Karpas-422 (cell line): ENCODE measurements at regions not wholly inside any gene's neighbourhood (a gene's known extent, or its start where the extent isn't known, plus 50 kb on each side); places are given as distances from the start of the nearest gene placed in this dataset.

ENCODE experiments used
- DNase-seq: peaks from one replicate; pipeline ENCODE4 v3.0.0-alpha.2; 2015
- H2AFZ ChIP-seq: fragments of 200-600 bp; sonication (generic); 2 replicates; pipeline ENCODE4 v1.6.1; 2014; ENCODE audit warnings: antibody characterized with exemption, low read length, mixed read lengths
- H3K27ac ChIP-seq: fragments of 200-600 bp; sonication (generic); 2 replicates; pipeline ENCODE4 v1.5.1; 2014; ENCODE audit warnings: mild to moderate bottlenecking, low read length, moderate library complexity
- H3K27me3 ChIP-seq: fragments of 200-600 bp; sonication (generic); 2 replicates; pipeline ENCODE4 v1.6.1; 2014; ENCODE audit warnings: low read length, mixed read lengths
- H3K36me3 ChIP-seq: fragments of 200-600 bp; sonication (generic); 2 replicates; pipeline ENCODE4 v1.6.1; 2014; ENCODE audit warnings: low read length, mixed read lengths; ENCODE audit not compliant: insufficient read depth
- H3K4me1 ChIP-seq: fragments of 200-600 bp; sonication (generic); 2 replicates; pipeline ENCODE4 v1.6.1; 2014; ENCODE audit warnings: mild to moderate bottlenecking, low read length, mixed read lengths
- H3K4me2 ChIP-seq: fragments of 200-600 bp; sonication (generic); 2 replicates; pipeline ENCODE4 v1.6.1; 2014; ENCODE audit warnings: low read length, low read depth, mild to moderate bottlenecking; ENCODE audit not compliant: poor library complexity, severe bottlenecking
- H3K4me3 ChIP-seq: fragments of 200-600 bp; sonication (generic); 2 replicates; pipeline ENCODE4 v1.5.1; 2014; ENCODE audit warnings: mild to moderate bottlenecking, antibody characterized with exemption, low read length, mixed read lengths
- H3K79me2 ChIP-seq: fragments of 200-600 bp; sonication (generic); 2 replicates; pipeline ENCODE4 v1.6.1; 2014; ENCODE audit warnings: mild to moderate bottlenecking, low read length, mixed read lengths
- H3K9ac ChIP-seq: fragments of 200-600 bp; sonication (generic); 2 replicates; pipeline ENCODE4 v1.6.0; 2014; ENCODE audit warnings: low read length
- H3K9me2 ChIP-seq: fragments of 200-600 bp; sonication (generic), shearing (Covaris generic); replicated peaks from 2 replicates; pipeline ENCODE4 v1.6.0; 2014; ENCODE audit warnings: mild to moderate bottlenecking, low read length, moderate library complexity; ENCODE audit not compliant: insufficient read depth
- H3K9me3 ChIP-seq: fragments of 300-700, 200-600 bp; sonication (generic); 2 replicates; pipeline ENCODE4 v1.6.1; 2014; ENCODE audit warnings: low read length, mixed read lengths
- H4K20me1 ChIP-seq: fragments of 200-600 bp; sonication (generic); 2 replicates; pipeline ENCODE4 v1.6.1; 2014; ENCODE audit warnings: mild to moderate bottlenecking, antibody characterized with exemption, low read length, low read depth; ENCODE audit not compliant: insufficient read depth

GRCh38 chr1:208593306-208594006 lies 349.3 kb upstream of the PLXNA2 start:
- no peak for DNase-seq
- no peaks in the 10 kb centered on the region for H3K36me3 ChIP-seq
- H3K27ac ChIP-seq, result no peak overlapping the region
- H3K9me3 ChIP-seq, result no peaks in the 10 kb centered on the region
- no peak overlapping the region for H3K4me3 ChIP-seq
- H2AFZ ChIP-seq, result no peak overlapping the region
- no peak overlapping the region for H3K9ac ChIP-seq
- H3K79me2 ChIP-seq, result no peaks in the 10 kb centered on the region
- no peaks in the 10 kb centered on the region; the same call in 1 of the 2 replicates for H3K27me3 ChIP-seq
- H3K4me2 ChIP-seq, result no peak overlapping the region
- H3K9me2 ChIP-seq, result no peaks in the 10 kb centered on the region
- no peaks in the 10 kb centered on the region for H4K20me1 ChIP-seq
- H3K4me1 ChIP-seq, result no peaks in the 10 kb centered on the region

GRCh38 chr1:208595236-208595635 lies 351.1 kb upstream of the PLXNA2 start:
- Histone ChIP-seq H3K4me1 (no peaks in the 10 kb centered on the region), H3K9me2 (no peaks in the 10 kb centered on the region), H3K4me2 (no peak overlapping the region), H3K27me3 (no peaks in the 10 kb centered on the region; the same call in 1 of the 2 replicates), H3K4me3 (no peak overlapping the region), H3K27ac (no peak overlapping the region), H2AFZ (no peak overlapping the region), H3K79me2 (no peaks in the 10 kb centered on the region), H3K9me3 (no peaks in the 10 kb centered on the region), H3K9ac (no peak overlapping the region), H3K36me3 (no peaks in the 10 kb centered on the region), H4K20me1 (no peaks in the 10 kb centered on the region)
- no peak for DNase-seq

- no peak overlapping the region for H3K4me3 ChIP-seq
- H3K4me1 ChIP-seq, result no peaks in the 10 kb centered on the region
- H2AFZ ChIP-seq, result no peak overlapping the region
- no peaks in the 10 kb centered on the region for H3K9me3 ChIP-seq
- H3K79me2 ChIP-seq, result no peaks in the 10 kb centered on the region
- no peak overlapping the region for H3K9ac ChIP-seq
- H3K9me2 ChIP-seq, result no peaks in the 10 kb centered on the region
- H3K36me3 ChIP-seq, result no peaks in the 10 kb centered on the region
- DNase-seq, result no peak
- H3K27me3 ChIP-seq, result no peaks in the 10 kb centered on the region; the same call in 1 of the 2 replicates
- H4K20me1 ChIP-seq, result no peaks in the 10 kb centered on the region
- no peak overlapping the region for H3K4me2 ChIP-seq
- no peak overlapping the region for H3K27ac ChIP-seq
Measured at GRCh38 chr1:208595745-208596144, 351.6 kb upstream of the PLXNA2 start.

GRCh38 chr1:208597571-208597970 lies 353.4 kb upstream of the PLXNA2 start:
- Histone ChIP-seq H4K20me1 (no peaks in the 10 kb centered on the region), H3K4me3 (no peak overlapping the region), H3K27me3 (no peaks in the 10 kb centered on the region; the same call in 1 of the 2 replicates), H3K79me2 (no peaks in the 10 kb centered on the region), H3K27ac (no peak overlapping the region), H3K9ac (no peak overlapping the region), H3K9me2 (no peaks in the 10 kb centered on the region), H3K36me3 (no peaks in the 10 kb centered on the region), H2AFZ (no peak overlapping the region), H3K4me2 (no peak overlapping the region), H3K4me1 (no peaks in the 10 kb centered on the region), H3K9me3 (no peaks in the 10 kb centered on the region)
- DNase-seq, result no peak

GRCh38 chr1:208598021-208598420 lies 353.8 kb upstream of the PLXNA2 start:
- no peaks in the 10 kb centered on the region for H3K4me1 ChIP-seq
- no peaks in the 10 kb centered on the region for H4K20me1 ChIP-seq
- no peaks in the 10 kb centered on the region for H3K36me3 ChIP-seq
- no peaks in the 10 kb centered on the region for H3K9me2 ChIP-seq
- H3K9me3 ChIP-seq, result no peaks in the 10 kb centered on the region
- H3K27ac ChIP-seq, result no peak overlapping the region
- no peak for DNase-seq
- H3K27me3 ChIP-seq, result no peaks in the 10 kb centered on the region; the same call in 1 of the 2 replicates
- no peak overlapping the region for H3K4me3 ChIP-seq
- no peak overlapping the region for H3K4me2 ChIP-seq
- no peak overlapping the region for H2AFZ ChIP-seq
- no peaks in the 10 kb centered on the region for H3K79me2 ChIP-seq
- no peak overlapping the region for H3K9ac ChIP-seq

- H2AFZ ChIP-seq, result no peak overlapping the region
- H3K9me2 ChIP-seq, result no peaks in the 10 kb centered on the region
- no peaks in the 10 kb centered on the region for H3K4me1 ChIP-seq
- no peaks in the 10 kb centered on the region for H3K79me2 ChIP-seq
- DNase-seq, result no peak
- H3K4me3 ChIP-seq, result no peak overlapping the region
- no peak overlapping the region for H3K9ac ChIP-seq
- H4K20me1 ChIP-seq, result no peaks in the 10 kb centered on the region
- H3K27ac ChIP-seq, result no peak overlapping the region
- no peaks in the 10 kb centered on the region for H3K9me3 ChIP-seq
- no peak overlapping the region for H3K4me2 ChIP-seq
- no peaks in the 10 kb centered on the region; the same call in 1 of the 2 replicates for H3K27me3 ChIP-seq
- no peaks in the 10 kb centered on the region for H3K36me3 ChIP-seq
Measured at GRCh38 chr1:208599063-208599462, 354.9 kb upstream of the PLXNA2 start.

GRCh38 chr1:208600456-208601190 lies 356.4 kb upstream of the PLXNA2 start:
- no peak overlapping the region for H2AFZ ChIP-seq
- H3K4me2 ChIP-seq, result no peak overlapping the region
- H3K9ac ChIP-seq, result no peak overlapping the region
- no peak for DNase-seq
- no peaks in the 10 kb centered on the region for H3K9me2 ChIP-seq
- H3K36me3 ChIP-seq, result no peaks in the 10 kb centered on the region
- H3K4me1 ChIP-seq, result no peaks in the 10 kb centered on the region
- no peak overlapping the region for H3K27ac ChIP-seq
- no peak overlapping the region for H3K4me3 ChIP-seq
- H3K79me2 ChIP-seq, result no peaks in the 10 kb centered on the region
- no peaks in the 10 kb centered on the region for H3K27me3 ChIP-seq
- H4K20me1 ChIP-seq, result no peaks in the 10 kb centered on the region
- no peaks in the 10 kb centered on the region for H3K9me3 ChIP-seq

GRCh38 chr1:208601561-208601960 lies 357.4 kb upstream of the PLXNA2 start:
- Histone ChIP-seq H3K9me3 (no peaks in the 10 kb centered on the region), H3K9ac (no peak overlapping the region), H3K36me3 (no peaks in the 10 kb centered on the region), H3K4me3 (no peak overlapping the region), H3K4me1 (no peaks in the 10 kb centered on the region), H4K20me1 (no peaks in the 10 kb centered on the region), H2AFZ (no peak overlapping the region), H3K9me2 (no peaks in the 10 kb centered on the region), H3K79me2 (no peaks in the 10 kb centered on the region), H3K27me3 (no peaks in the 10 kb centered on the region), H3K27ac (no peak overlapping the region), H3K4me2 (no peak overlapping the region)
- no peak for DNase-seq
